Adrenal gland (tissue), 9 donors: ENCODE measurements at regions not wholly inside any gene's neighbourhood (a gene's known extent, or its start where the extent isn't known, plus 50 kb on each side); places are given as distances from the start of the nearest gene placed in this dataset.

ENCODE experiments used
- DNase-seq, 7 donors: peaks; one replicate each; pipeline ENCODE4 v3.0.0-alpha.2; 2019 to 2020
- H3K27ac ChIP-seq, 5 donors: fragments of 200-600 bp; sonication (generic) in 4 of 5; 1 replicate in 3 of 5; 2 replicates in 2 of 5; pipeline versions ENCODE4 v1.5.1 to v1.8.0; 2016 to 2020; ENCODE audit warnings: mild to moderate bottlenecking in 1 of 5
- H3K27me3 ChIP-seq: fragments of 200-600 bp; 2 replicates; pipeline ENCODE4 v1.8.0; 2021
- H3K36me3 ChIP-seq, 2 donors: fragments of 200-600 bp; replicated peaks in 1 of 2; 1 replicate in 1 of 2; 2 replicates in 1 of 2; pipeline versions ENCODE4 v1.5.1 to v1.8.0; 2018 to 2022
- H3K4me1 ChIP-seq, 2 donors: fragments of 200-600 bp; replicated peaks in 1 of 2; 1 replicate in 1 of 2; 2 replicates in 1 of 2; pipeline versions ENCODE4 v1.5.1 to v1.8.0; 2018 to 2021
- H3K4me3 ChIP-seq, 4 donors: fragments of 200-600 bp; sonication (generic) in 3 of 4; one replicate each; pipeline ENCODE4 v1.5.1; 2016 to 2018
- H3K9me3 ChIP-seq, 3 donors: fragments of 200-600 bp; sonication (generic) in 1 of 3; replicated peaks in 1 of 3; 1 replicate in 2 of 3; 2 replicates in 1 of 3; pipeline versions ENCODE4 v1.5.1 to v1.8.0; 2016 to 2021
- CTCF ChIP-seq, 6 experiments: fragments of 450-650 bp in 4 of 6; fragments of 200-600 bp in 2 of 6; sonication (generic) in 1 of 6; IDR thresholded peaks; 1 replicate in 5 of 6; 2 replicates in 1 of 6; pipeline versions ENCODE4 v1.5.1 to v1.8.0; 2016 to 2021; ENCODE audit warnings: antibody characterized with exemption in 6 of 6, mild to moderate bottlenecking in 2 of 6, moderate library complexity in 1 of 6
- POLR2A ChIP-seq, 2 donors: fragments of 450-650 bp; IDR thresholded peaks; one replicate each; pipeline ENCODE4 v1.6.1; 2017; ENCODE audit warnings: antibody characterized with exemption in 2 of 2, mild to moderate bottlenecking in 2 of 2, moderate library complexity in 1 of 2
- WGBS, 4 donors: extraction: QIAGEN DNeasy Blood & Tissue Kit in 2 of 4; methylation state at CpG; one replicate each; pipeline versions ENCODE4 v1.1.5 to v1.1.7; 2013 to 2017; 5-methylcytosine and 5-hydroxymethylcytosine counted together
- intact Hi-C, 2 donors: fragments of 100-400 bp; cut with DNase I; formaldehyde crosslinking; loops; one replicate each; pipeline versions ENCODE4 v1.14.1 to v1.15.0; 2022 to 2023
- donor health status: healthy with polysubstance abuse.
- donor health status: Bipolar disorder and iron deficiency.
- donor health status: DM: yes; HTN: yes; CAD: no.
- donor health status: DM: no; HTN: no; CAD: no.
- donor health status: DM: no; HTN: no; CAD: no.

- intact Hi-C loops: no loop called here
- Histone ChIP-seq H3K27ac (no peak overlapping the region), H3K36me3 (no peaks in the 10 kb centered on the region), H3K27me3 (no peaks in the 10 kb centered on the region), H3K9me3 (no peaks in the 10 kb centered on the region), H3K4me3 (no peak overlapping the region), H3K4me1 (no peaks in the 10 kb centered on the region)
- TF ChIP-seq POLR2A (IDR thresholded peaks at IDR 0.05) (no peak), CTCF (IDR thresholded peaks at IDR 0.05) (no peak)
- peak in 5 of 7 donors; percentile 13 to 71 (median 24) for DNase-seq
- 23 to 61% (median 37%) methylated on average over 26 to 42 of the region's 42 CpGs for WGBS, 4 donors
Observed at GRCh38 chr7:63067897-63068585, 930.6 kb upstream of the ZNF722 start.

- H3K4me1 ChIP-seq: no peaks in the 10 kb centered on the region
- no peak for DNase-seq
- 55 to 68% (median 60%) methylated on average over 5 to 6 of the region's 6 CpGs for WGBS, 4 donors
- no peak for TF ChIP-seq POLR2A (IDR thresholded peaks at IDR 0.05)
- no peak for TF ChIP-seq CTCF (IDR thresholded peaks at IDR 0.05)
- no peak overlapping the region for H3K4me3 ChIP-seq
- H3K27me3 ChIP-seq: no peaks in the 10 kb centered on the region
- H3K27ac ChIP-seq: no peak overlapping the region
- intact Hi-C loops: no loop called here
- no peaks in the 10 kb centered on the region for H3K9me3 ChIP-seq
- no peaks in the 10 kb centered on the region for H3K36me3 ChIP-seq
Observed at GRCh38 chr7:63070696-63071095, 928.0 kb upstream of the ZNF722 start.

- intact Hi-C loops: no loop called here
Observed at GRCh38 chr7:63071396-63071795, 927.3 kb upstream of the ZNF722 start.

GRCh38 chr7:63071920-63072319 is 926.7 kb upstream of the ZNF722 start:
- WGBS, 4 donors: 29 to 50% (median 45%) methylated on average over 5 of the region's 5 CpGs; no CpG with 5 or more reads in 1 of the 4 donors
- Histone ChIP-seq H3K9me3 (no peaks in the 10 kb centered on the region), H3K4me3 (no peak overlapping the region), H3K27ac (no peak overlapping the region), H3K36me3 (no peaks in the 10 kb centered on the region), H3K4me1 (no peaks in the 10 kb centered on the region), H3K27me3 (no peaks in the 10 kb centered on the region)
- intact Hi-C loops: no loop called here
- DNase-seq: no peak
- no peak for TF ChIP-seq POLR2A (IDR thresholded peaks at IDR 0.05)
- no peak for TF ChIP-seq CTCF (IDR thresholded peaks at IDR 0.05)

More at GRCh38 chr7:63071396-63071795, 927.3 kb upstream of the ZNF722 start:
- no peak for DNase-seq
- 0 to 47% (median 43%) methylated on average over 1 of the region's 1 CpG for WGBS, 4 donors
- TF ChIP-seq POLR2A (IDR thresholded peaks at IDR 0.05) (no peak), CTCF (IDR thresholded peaks at IDR 0.05) (no peak)
- Histone ChIP-seq H3K4me3 (no peak overlapping the region), H3K36me3 (no peaks in the 10 kb centered on the region), H3K4me1 (no peaks in the 10 kb centered on the region), H3K27ac (no peak overlapping the region), H3K9me3 (no peaks in the 10 kb centered on the region), H3K27me3 (no peaks in the 10 kb centered on the region)
